ENCODE measurements at regions not wholly inside any gene's neighbourhood (a gene's known extent, or its start where the extent isn't known, plus 50 kb on each side); places are given as distances from the start of the nearest gene placed in this dataset.
"Not testable (repeated sequence)": the region's sequence is repeated elsewhere in the genome, so short reads cannot be mapped to it uniquely, and the experiment has no call there.

DNA sequence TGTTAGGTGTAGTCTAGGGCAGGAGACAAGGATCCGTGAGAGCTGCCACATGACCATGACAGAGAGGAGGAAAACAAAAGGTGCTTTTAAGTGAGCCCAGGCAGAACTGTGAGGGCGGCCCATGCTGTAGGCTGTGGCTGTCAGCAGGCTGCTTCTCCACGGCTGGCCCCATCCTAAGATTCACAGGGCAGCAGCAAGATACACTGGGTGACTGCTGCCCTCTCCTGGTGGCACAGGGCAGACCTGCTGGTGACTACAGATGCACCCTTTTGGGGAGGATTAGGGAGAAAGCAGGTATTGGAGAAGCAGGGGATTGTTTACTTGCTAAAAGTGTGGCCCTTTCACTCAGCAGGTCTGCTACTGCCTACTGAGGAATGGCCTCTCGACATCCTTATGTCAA lies 112.2 kb upstream of the CCZ1B start:
- H3K14ac ChIP-seq (ENCODE audit: insufficient read depth, low read length); H3K9ac ChIP-seq (ENCODE audit: extremely low read depth, insufficient read length, low read length); H3K79me2 ChIP-seq (ENCODE audit: insufficient read depth, low read length); H3K9me3 Mint-ChIP-seq; H3K23me2 ChIP-seq (ENCODE audit: insufficient read length, low read depth, low read length, poor library complexity, severe bottlenecking); H2BK20ac ChIP-seq (ENCODE audit: low read depth, low read length, poor library complexity, severe bottlenecking); H3K4me2 ChIP-seq (ENCODE audit: insufficient read depth, insufficient read length, low read length); H3K27me3 Mint-ChIP-seq (ENCODE audit: low read depth); H2BK120ac ChIP-seq (ENCODE audit: low read depth, low read length, poor library complexity, severe bottlenecking); H4K20me1 ChIP-seq (ENCODE audit: control insufficient read depth, insufficient read depth, insufficient read length); H2AFZ ChIP-seq (ENCODE audit: low read length); H2BK5ac ChIP-seq (ENCODE audit: insufficient read length, low read length); H4K8ac ChIP-seq (replicated peaks; ENCODE audit: insufficient read length, low read depth, low read length); H3K27ac ChIP-seq (ENCODE audit: insufficient read length, low read depth, low read length); H4K91ac ChIP-seq (ENCODE audit: insufficient read length, low read depth, low read length); H3K4me1 ChIP-seq (ENCODE audit: insufficient read depth, low read length); H3K56ac ChIP-seq (ENCODE audit: insufficient read length, low read depth, low read length); H2AK5ac ChIP-seq (ENCODE audit: insufficient read length, low read length); H3K23ac ChIP-seq (ENCODE audit: insufficient read length, low read depth, low read length); H2BK15ac ChIP-seq (ENCODE audit: low read depth, low read length); H3K79me1 ChIP-seq (ENCODE audit: insufficient read depth, low read depth, low read length, poor library complexity, severe bottlenecking); H3K4me3 Mint-ChIP-seq; H3K27me3 ChIP-seq (ENCODE audit: insufficient read depth, low read length); H3K9me3 ChIP-seq (ENCODE audit: control insufficient read depth, low read depth, low read length); H2BK12ac ChIP-seq (ENCODE audit: insufficient read length, low read depth, low read length); H3T11ph ChIP-seq (ENCODE audit: low read length); H3K4me1 Mint-ChIP-seq; H3K4ac ChIP-seq (ENCODE audit: low read depth, low read length); H4K5ac ChIP-seq (ENCODE audit: insufficient read length, low read depth, low read length); H3K36me3 Mint-ChIP-seq (ENCODE audit: insufficient read depth in 1 of 3, low read depth in 3 of 3); H3K18ac ChIP-seq (ENCODE audit: insufficient read length, low read depth, low read length); H3K27ac Mint-ChIP-seq: not testable (repeated sequence)
- no CpG with 5 or more reads among the region's 4 CpGs for WGBS (ENCODE audit: extremely low coverage, insufficient read length, low lambda C conversion rate)
- TF ChIP-seq, protein P1, sequence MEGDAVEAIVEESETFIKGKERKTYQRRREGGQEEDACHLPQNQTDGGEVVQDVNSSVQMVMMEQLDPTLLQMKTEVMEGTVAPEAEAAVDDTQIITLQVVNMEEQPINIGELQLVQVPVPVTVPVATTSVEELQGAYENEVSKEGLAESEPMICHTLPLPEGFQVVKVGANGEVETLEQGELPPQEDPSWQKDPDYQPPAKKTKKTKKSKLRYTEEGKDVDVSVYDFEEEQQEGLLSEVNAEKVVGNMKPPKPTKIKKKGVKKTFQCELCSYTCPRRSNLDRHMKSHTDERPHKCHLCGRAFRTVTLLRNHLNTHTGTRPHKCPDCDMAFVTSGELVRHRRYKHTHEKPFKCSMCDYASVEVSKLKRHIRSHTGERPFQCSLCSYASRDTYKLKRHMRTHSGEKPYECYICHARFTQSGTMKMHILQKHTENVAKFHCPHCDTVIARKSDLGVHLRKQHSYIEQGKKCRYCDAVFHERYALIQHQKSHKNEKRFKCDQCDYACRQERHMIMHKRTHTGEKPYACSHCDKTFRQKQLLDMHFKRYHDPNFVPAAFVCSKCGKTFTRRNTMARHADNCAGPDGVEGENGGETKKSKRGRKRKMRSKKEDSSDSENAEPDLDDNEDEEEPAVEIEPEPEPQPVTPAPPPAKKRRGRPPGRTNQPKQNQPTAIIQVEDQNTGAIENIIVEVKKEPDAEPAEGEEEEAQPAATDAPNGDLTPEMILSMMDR (conservative IDR thresholded peaks at IDR 0.05) = peak; percentile 75
- peak; percentile 50 for DNase-seq

DNA sequence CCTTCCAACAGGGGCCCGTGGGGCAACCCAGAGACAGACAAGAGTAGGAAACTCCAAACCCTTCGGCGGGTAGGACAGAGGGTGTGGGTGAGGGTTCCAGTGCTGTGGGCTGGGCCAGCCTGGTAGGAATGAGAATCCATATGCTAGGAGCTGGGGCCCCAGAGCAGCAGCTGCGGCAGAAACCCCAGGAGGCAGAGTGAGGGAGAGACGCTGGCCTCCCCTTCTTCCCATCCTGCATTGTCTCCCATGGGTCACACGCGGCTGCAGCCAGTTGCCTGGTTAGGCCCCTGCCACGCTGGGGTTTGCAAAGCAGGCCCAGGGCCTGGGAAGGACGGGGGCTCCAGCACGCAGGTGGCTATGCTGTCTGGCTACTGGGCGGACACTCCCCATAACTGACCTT lies 113.1 kb upstream of the CCZ1B start:
- H3K79me2 ChIP-seq (ENCODE audit: insufficient read depth, low read length); H4K5ac ChIP-seq (ENCODE audit: insufficient read length, low read depth, low read length); H3K4me3 Mint-ChIP-seq; H2BK120ac ChIP-seq (ENCODE audit: low read depth, low read length, poor library complexity, severe bottlenecking); H3K36me3 Mint-ChIP-seq (ENCODE audit: insufficient read depth in 1 of 3, low read depth in 3 of 3); H3K23me2 ChIP-seq (ENCODE audit: insufficient read length, low read depth, low read length, poor library complexity, severe bottlenecking); H2BK12ac ChIP-seq (ENCODE audit: insufficient read length, low read depth, low read length); H3K27ac ChIP-seq (ENCODE audit: insufficient read length, low read depth, low read length); H4K91ac ChIP-seq (ENCODE audit: insufficient read length, low read depth, low read length); H4K20me1 ChIP-seq (ENCODE audit: control insufficient read depth, insufficient read depth, insufficient read length); H2AK5ac ChIP-seq (ENCODE audit: insufficient read length, low read length); H3K79me1 ChIP-seq (ENCODE audit: insufficient read depth, low read depth, low read length, poor library complexity, severe bottlenecking); H2BK15ac ChIP-seq (ENCODE audit: low read depth, low read length); H3K9ac ChIP-seq (ENCODE audit: extremely low read depth, insufficient read length, low read length); H3K4me2 ChIP-seq (ENCODE audit: insufficient read depth, insufficient read length, low read length); H3K27me3 ChIP-seq (ENCODE audit: insufficient read depth, low read length); H2BK5ac ChIP-seq (ENCODE audit: insufficient read length, low read length); H3K4me1 ChIP-seq (ENCODE audit: insufficient read depth, low read length); H3K4ac ChIP-seq (ENCODE audit: low read depth, low read length); H3K18ac ChIP-seq (ENCODE audit: insufficient read length, low read depth, low read length); H3K4me1 Mint-ChIP-seq; H3K27me3 Mint-ChIP-seq (ENCODE audit: low read depth); H3K9me3 Mint-ChIP-seq; H4K8ac ChIP-seq (replicated peaks; ENCODE audit: insufficient read length, low read depth, low read length); H3T11ph ChIP-seq (ENCODE audit: low read length); H3K14ac ChIP-seq (ENCODE audit: insufficient read depth, low read length); H2BK20ac ChIP-seq (ENCODE audit: low read depth, low read length, poor library complexity, severe bottlenecking); H3K56ac ChIP-seq (ENCODE audit: insufficient read length, low read depth, low read length); H2AFZ ChIP-seq (ENCODE audit: low read length); H3K9me3 ChIP-seq (ENCODE audit: control insufficient read depth, low read depth, low read length); DNase-seq; H3K27ac Mint-ChIP-seq; H3K23ac ChIP-seq (ENCODE audit: insufficient read length, low read depth, low read length): not testable (repeated sequence)
- WGBS (ENCODE audit: extremely low coverage, insufficient read length, low lambda C conversion rate) = no CpG with 5 or more reads among the region's 11 CpGs
